ENCODE measurements at regions not wholly inside any gene's neighbourhood (a gene's known extent, or its start where the extent isn't known, plus 50 kb on each side); places are given as distances from the start of the nearest gene placed in this dataset.
"Not testable (repeated sequence)": the region's sequence is repeated elsewhere in the genome, so short reads cannot be mapped to it uniquely, and the experiment has no call there.

- FAIRE-seq (no peak), DNase-seq (no peak)
- no peak overlapping the region for H3K27ac ChIP-seq (ENCODE audit: low read depth in 2 of 2, low read length in 2 of 2)
- no peaks in the 10 kb centered on the region for H3K4me1 ChIP-seq (ENCODE audit: control insufficient read depth in 2 of 3, insufficient read depth in 2 of 3, low read depth in 1 of 3, low read length in 3 of 3)
- no peak overlapping the region for H3K4me3 ChIP-seq (ENCODE audit: low read length in 3 of 3)
- H3K36me3 ChIP-seq (ENCODE audit: control insufficient read depth in 2 of 3, insufficient read depth in 3 of 3, low read length in 3 of 3): no peaks in the 10 kb centered on the region
- no peaks in the 10 kb centered on the region for H3K9me3 ChIP-seq (ENCODE audit: control insufficient read depth in 2 of 3, insufficient read depth in 1 of 3, low read length in 3 of 3)
- intact Hi-C loops (cut with DNase I): no loop called here
- no peak overlapping the region for H3K9ac ChIP-seq (ENCODE audit: low read length in 3 of 3)
- H3K27me3 ChIP-seq (ENCODE audit: control insufficient read depth, insufficient read depth, low read length): no peaks in the 10 kb centered on the region
- no peak for TF ChIP-seq CTCF (IDR thresholded peaks at IDR 0.05; ENCODE audit: borderline replicate concordance, extremely low read depth, insufficient read depth)
Observed at GRCh38 chr12:34264110-34264509, 241.8 kb downstream of the ALG10 start.

GRCh38 chr12:34273703-34274102, 251.4 kb downstream of the ALG10 start:
- H3K4me1 ChIP-seq (ENCODE audit: control insufficient read depth in 2 of 3, insufficient read depth in 2 of 3, low read depth in 1 of 3, low read length in 3 of 3); H3K36me3 ChIP-seq (ENCODE audit: control insufficient read depth in 2 of 3, insufficient read depth in 3 of 3, low read length in 3 of 3); H3K27ac ChIP-seq (ENCODE audit: low read depth in 2 of 2, low read length in 2 of 2); H3K9me3 ChIP-seq (ENCODE audit: control insufficient read depth in 2 of 3, insufficient read depth in 1 of 3, low read length in 3 of 3); H3K27me3 ChIP-seq (ENCODE audit: control insufficient read depth, insufficient read depth, low read length); intact Hi-C loops (cut with DNase I); DNase-seq; FAIRE-seq; H3K4me3 ChIP-seq (ENCODE audit: low read length in 3 of 3); H3K9ac ChIP-seq (ENCODE audit: low read length in 3 of 3): not testable (repeated sequence)

DNA sequence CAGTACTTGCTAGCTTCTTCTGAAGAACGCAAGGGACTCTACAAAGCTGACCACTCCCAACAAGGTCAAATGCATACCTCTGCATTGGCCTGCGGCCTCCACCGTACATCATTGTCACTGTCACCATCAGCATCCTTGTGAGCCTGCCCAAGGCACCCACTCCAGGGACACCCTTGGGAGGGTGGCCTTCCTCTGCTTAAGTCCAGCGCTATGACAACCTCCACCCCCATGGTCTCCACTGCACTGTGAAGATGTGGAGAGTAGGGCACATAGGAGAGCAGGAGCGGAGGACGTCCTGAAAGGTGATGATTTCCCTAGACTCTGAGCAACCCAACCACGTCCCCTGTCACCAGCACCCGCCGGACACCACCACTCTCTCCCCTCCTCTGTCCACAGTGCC, 252.8 kb downstream of the ALG10 start:
- Histone ChIP-seq H3K36me3 (ENCODE audit: control insufficient read depth in 2 of 3, insufficient read depth in 3 of 3, low read length in 3 of 3) (no peaks in the 10 kb centered on the region), H3K4me1 (ENCODE audit: control insufficient read depth in 2 of 3, insufficient read depth in 2 of 3, low read depth in 1 of 3, low read length in 3 of 3) (no peaks in the 10 kb centered on the region), H3K9ac (ENCODE audit: low read length in 3 of 3) (no peak overlapping the region), H3K4me3 (ENCODE audit: low read length in 3 of 3) (no peak overlapping the region), H3K9me3 (ENCODE audit: control insufficient read depth in 2 of 3, insufficient read depth in 1 of 3, low read length in 3 of 3) (peaks cover 0 to 2% (median 2%) of the 10 kb centered on the region in 3 donors), H3K27ac (ENCODE audit: low read depth in 2 of 2, low read length in 2 of 2) (no peak overlapping the region), H3K27me3 (ENCODE audit: control insufficient read depth, insufficient read depth, low read length) (no peaks in the 10 kb centered on the region)
- DNase-seq: no peak
- no peak for TF ChIP-seq CTCF (IDR thresholded peaks at IDR 0.05; ENCODE audit: borderline replicate concordance, extremely low read depth, insufficient read depth)
- intact Hi-C loops (cut with DNase I): no loop called here
- no peak for FAIRE-seq

DNA sequence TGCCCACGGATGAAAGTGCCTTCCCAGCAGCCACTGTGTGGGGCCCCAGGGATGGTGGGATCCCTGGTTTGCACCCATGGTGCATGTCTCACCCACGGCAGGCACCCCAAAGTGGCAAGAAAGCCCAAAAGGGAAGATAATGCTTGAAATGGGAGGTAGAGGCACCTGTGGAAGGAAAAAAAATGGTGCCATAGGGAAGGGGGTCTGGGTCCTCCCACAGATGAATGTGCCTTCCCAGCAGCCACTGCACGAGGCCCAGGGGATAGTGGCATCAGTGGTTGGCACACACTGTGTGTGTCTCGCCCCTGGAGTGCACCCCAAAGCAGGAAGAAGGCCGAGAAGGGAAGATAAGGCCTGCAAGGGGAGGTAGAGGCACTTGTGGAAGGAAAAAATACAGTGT, 264.2 kb downstream of the ALG10 start:
- Histone ChIP-seq H3K4me3 (ENCODE audit: low read length in 3 of 3) (no peak overlapping the region), H3K9ac (ENCODE audit: low read length in 3 of 3) (no peak overlapping the region), H3K27me3 (ENCODE audit: control insufficient read depth, insufficient read depth, low read length) (no peaks in the 10 kb centered on the region), H3K36me3 (ENCODE audit: control insufficient read depth in 2 of 3, insufficient read depth in 3 of 3, low read length in 3 of 3) (no peaks in the 10 kb centered on the region), H3K27ac (ENCODE audit: low read depth in 2 of 2, low read length in 2 of 2) (no peak overlapping the region), H3K9me3 (ENCODE audit: control insufficient read depth in 2 of 3, insufficient read depth in 1 of 3, low read length in 3 of 3) (peaks cover 0 to 32% (median 3%) of the 10 kb centered on the region in 3 donors), H3K4me1 (ENCODE audit: control insufficient read depth in 2 of 3, insufficient read depth in 2 of 3, low read depth in 1 of 3, low read length in 3 of 3) (no peaks in the 10 kb centered on the region)
- FAIRE-seq (no peak), DNase-seq (peak in 1 of 5 donors; percentile 7)
- no peak for TF ChIP-seq CTCF (IDR thresholded peaks at IDR 0.05; ENCODE audit: borderline replicate concordance, extremely low read depth, insufficient read depth)
- intact Hi-C loops (cut with DNase I): no loop called here
